Ishikawa (cell line): ENCODE measurements at regions not wholly inside any gene's neighbourhood (a gene's known extent, or its start where the extent isn't known, plus 50 kb on each side); places are given as distances from the start of the nearest gene placed in this dataset.

Source experiments
- CEBPB ChIP-seq: IDR thresholded peaks from 2 replicates; pipeline ENCODE4 v1.6.1; 2012
- CREB1 ChIP-seq: IDR thresholded peaks from 2 replicates; pipeline ENCODE4 v1.6.1; 2012; ENCODE audit warnings: low read depth
- EGR1 ChIP-seq: IDR thresholded peaks from 2 replicates; pipeline ENCODE4 v1.6.1; 2012
- EP300 ChIP-seq: IDR thresholded peaks from 2 replicates; pipeline ENCODE4 v1.6.1; 2012; ENCODE audit warnings: borderline replicate concordance
- FOXM1 ChIP-seq: IDR thresholded peaks from 2 replicates; pipeline ENCODE4 v1.6.1; 2012; ENCODE audit warnings: low read depth, borderline replicate concordance
- NFIC ChIP-seq: IDR thresholded peaks from 2 replicates; pipeline ENCODE4 v1.6.1; 2012
- RAD21 ChIP-seq: IDR thresholded peaks from 2 replicates; pipeline ENCODE4 v1.6.1; 2012; ENCODE audit warnings: low read depth
- TAF1 ChIP-seq: IDR thresholded peaks from 2 replicates; pipeline ENCODE4 v1.6.1; 2012; ENCODE audit warnings: low read depth, mild to moderate bottlenecking
- TCF12 ChIP-seq: IDR thresholded peaks from 2 replicates; pipeline ENCODE4 v1.6.1; 2012; ENCODE audit warnings: low read depth
- TEAD4 ChIP-seq: IDR thresholded peaks from 2 replicates; pipeline ENCODE4 v1.6.1; 2012
- YY1 ChIP-seq: IDR thresholded peaks from 2 replicates; pipeline ENCODE4 v1.6.1; 2012; ENCODE audit warnings: low read depth
- ZBTB7A ChIP-seq: IDR thresholded peaks from 2 replicates; pipeline ENCODE4 v1.6.1; 2012; ENCODE audit warnings: low read depth
- TF ChIP-seq, protein P1 (sequence below): IDR thresholded peaks from 2 replicates; pipeline ENCODE4 v1.6.1; 2012
- TF ChIP-seq, protein P2 (sequence below): IDR thresholded peaks from 2 replicates; pipeline ENCODE4 v1.6.1; 2012; ENCODE audit warnings: low read depth, mild to moderate bottlenecking
- TF ChIP-seq, protein P3 (sequence below): IDR thresholded peaks from 2 replicates; pipeline ENCODE4 v1.6.1; 2012

DNA sequence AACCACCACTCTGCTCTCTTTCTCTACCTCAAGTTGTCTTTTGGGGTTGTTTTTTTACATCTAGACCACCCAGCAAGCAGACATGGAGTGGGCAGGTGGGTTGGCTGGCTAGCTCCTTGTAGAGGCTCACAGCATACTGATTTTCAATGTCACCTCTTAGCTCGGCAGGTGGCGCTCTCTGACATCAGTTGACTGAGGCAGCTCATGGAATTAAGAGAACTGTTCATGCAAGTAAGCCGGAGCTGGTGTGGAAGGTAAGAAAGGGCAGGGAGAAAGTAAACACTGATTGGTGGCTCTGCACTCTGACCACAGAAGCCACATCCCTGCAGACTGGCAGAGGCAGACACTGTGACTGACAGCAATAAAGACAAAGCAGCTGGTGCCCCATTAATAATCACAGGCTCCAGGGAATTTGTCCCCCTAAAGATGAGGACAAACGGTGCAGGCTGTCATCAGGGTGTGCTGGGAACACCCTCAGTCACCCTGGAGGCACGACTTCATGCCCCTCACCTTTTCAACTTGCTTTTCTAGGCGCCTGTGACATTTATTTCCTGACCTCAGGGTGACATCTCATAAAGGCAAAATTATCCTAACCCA is 226.8 kb downstream of the LMX1A start:
- TF ChIP-seq NFIC (no peak), RAD21 (peak; percentile 81)

DNA sequence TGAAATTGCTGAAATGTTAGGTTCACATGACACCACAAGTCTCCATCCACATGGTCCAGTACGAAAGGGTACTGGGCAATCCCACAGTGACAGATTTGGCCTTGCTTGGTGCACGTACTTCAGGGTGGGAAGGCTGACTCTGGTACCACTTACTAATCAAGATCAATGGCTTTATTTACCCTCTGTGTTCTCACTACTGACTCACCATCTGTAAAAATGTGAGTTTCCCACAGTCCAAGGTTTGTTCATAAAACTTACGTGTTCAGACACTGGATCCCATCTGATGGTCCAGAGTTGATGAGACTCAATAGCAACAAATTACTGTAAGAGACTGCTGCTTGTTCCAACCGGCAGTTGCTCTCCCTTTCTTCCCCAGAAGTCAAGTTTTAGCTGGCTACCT is 231.7 kb downstream of the LMX1A start:
- TF ChIP-seq, protein P1, sequence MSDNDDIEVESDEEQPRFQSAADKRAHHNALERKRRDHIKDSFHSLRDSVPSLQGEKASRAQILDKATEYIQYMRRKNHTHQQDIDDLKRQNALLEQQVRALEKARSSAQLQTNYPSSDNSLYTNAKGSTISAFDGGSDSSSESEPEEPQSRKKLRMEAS, result no peak
- TF ChIP-seq CREB1, result no peak
- TF ChIP-seq TAF1, result no peak
- TF ChIP-seq ZBTB7A, result no peak
- TF ChIP-seq, protein P2, sequence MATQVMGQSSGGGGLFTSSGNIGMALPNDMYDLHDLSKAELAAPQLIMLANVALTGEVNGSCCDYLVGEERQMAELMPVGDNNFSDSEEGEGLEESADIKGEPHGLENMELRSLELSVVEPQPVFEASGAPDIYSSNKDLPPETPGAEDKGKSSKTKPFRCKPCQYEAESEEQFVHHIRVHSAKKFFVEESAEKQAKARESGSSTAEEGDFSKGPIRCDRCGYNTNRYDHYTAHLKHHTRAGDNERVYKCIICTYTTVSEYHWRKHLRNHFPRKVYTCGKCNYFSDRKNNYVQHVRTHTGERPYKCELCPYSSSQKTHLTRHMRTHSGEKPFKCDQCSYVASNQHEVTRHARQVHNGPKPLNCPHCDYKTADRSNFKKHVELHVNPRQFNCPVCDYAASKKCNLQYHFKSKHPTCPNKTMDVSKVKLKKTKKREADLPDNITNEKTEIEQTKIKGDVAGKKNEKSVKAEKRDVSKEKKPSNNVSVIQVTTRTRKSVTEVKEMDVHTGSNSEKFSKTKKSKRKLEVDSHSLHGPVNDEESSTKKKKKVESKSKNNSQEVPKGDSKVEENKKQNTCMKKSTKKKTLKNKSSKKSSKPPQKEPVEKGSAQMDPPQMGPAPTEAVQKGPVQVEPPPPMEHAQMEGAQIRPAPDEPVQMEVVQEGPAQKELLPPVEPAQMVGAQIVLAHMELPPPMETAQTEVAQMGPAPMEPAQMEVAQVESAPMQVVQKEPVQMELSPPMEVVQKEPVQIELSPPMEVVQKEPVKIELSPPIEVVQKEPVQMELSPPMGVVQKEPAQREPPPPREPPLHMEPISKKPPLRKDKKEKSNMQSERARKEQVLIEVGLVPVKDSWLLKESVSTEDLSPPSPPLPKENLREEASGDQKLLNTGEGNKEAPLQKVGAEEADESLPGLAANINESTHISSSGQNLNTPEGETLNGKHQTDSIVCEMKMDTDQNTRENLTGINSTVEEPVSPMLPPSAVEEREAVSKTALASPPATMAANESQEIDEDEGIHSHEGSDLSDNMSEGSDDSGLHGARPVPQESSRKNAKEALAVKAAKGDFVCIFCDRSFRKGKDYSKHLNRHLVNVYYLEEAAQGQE, result no peak

DNA sequence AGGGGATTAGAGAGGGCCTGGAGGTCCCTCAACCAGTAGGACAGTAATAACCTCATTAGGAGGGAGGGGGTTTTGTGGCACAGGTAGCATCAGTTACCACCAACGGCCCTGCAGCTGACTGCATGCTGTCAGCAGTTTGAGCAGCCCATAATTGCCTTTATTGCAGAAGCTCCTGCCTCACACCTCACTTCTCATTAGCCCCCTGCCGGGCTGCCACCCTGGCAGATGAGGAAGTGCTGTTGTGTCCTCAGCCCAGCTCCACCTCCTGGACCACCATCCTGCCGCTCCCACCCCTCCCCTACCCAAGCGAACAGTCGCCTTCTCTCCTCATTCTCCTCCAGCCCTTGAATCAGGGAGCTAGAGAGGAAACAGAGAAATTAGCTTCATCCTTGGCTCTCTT is 237.4 kb downstream of the LMX1A start:
- TF ChIP-seq EP300, result no peak
- no peak for TF ChIP-seq TCF12
- TF ChIP-seq TEAD4, result no peak
- TF ChIP-seq, protein P2, result no peak
- no peak for TF ChIP-seq ZBTB7A
- TF ChIP-seq, protein P1, result no peak
- no peak for TF ChIP-seq NFIC
- TF ChIP-seq FOXM1, result no peak
- TF ChIP-seq YY1, result no peak
- TF ChIP-seq EGR1, result no peak
- no peak for TF ChIP-seq CREB1
- TF ChIP-seq RAD21, result no peak
- TF ChIP-seq, protein P3, sequence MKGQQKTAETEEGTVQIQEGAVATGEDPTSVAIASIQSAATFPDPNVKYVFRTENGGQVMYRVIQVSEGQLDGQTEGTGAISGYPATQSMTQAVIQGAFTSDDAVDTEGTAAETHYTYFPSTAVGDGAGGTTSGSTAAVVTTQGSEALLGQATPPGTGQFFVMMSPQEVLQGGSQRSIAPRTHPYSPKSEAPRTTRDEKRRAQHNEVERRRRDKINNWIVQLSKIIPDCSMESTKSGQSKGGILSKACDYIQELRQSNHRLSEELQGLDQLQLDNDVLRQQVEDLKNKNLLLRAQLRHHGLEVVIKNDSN, result no peak
- no peak for TF ChIP-seq TAF1
- TF ChIP-seq CEBPB, result no peak

DNA sequence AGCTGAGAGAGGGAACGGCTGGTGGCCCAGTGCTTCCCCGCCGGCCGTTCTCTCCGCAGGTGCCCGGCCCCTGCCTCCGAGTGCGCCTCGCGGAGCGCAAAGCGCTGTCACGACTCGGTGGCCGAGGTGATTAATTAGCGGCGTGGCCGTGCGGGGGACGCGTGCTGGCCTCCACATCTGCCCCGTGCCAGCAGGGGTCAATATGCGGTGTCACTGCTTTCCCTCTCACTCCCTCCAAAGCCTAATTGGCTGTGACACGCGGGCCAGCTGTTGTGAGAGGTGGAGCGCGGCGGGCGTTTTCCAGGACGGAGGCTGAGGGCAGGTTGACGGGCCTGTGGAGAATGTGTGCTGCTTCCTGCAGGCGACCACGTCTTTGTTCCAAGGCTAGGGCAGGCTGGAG is 239.0 kb downstream of the LMX1A start:
- TF ChIP-seq RAD21, result no peak
- TF ChIP-seq, protein P1, result peak; percentile 14; the same call in 1 of the 2 replicates
- TF ChIP-seq CREB1, result no peak

DNA sequence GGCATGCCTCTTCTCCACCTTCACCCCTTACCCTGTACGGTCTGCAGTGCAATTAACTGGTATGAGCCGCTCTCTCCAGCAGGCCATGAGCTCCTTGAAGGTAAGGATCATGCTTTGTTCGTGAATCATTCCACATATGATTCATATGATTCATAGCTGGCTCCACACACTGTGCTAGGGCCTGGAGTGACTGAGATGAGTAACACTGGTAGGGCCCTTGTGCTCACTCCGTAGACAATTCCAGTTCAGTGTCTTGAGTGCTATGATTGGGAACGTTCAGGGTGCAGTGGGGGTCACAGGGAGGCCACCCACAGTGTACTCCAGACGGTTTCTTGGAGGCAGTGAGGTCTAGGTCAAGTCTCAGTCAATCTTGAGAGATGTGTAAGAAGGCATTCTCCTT is 239.8 kb downstream of the LMX1A start:
- TF ChIP-seq EP300, result no peak
- no peak for TF ChIP-seq CEBPB
- no peak for TF ChIP-seq CREB1

DNA sequence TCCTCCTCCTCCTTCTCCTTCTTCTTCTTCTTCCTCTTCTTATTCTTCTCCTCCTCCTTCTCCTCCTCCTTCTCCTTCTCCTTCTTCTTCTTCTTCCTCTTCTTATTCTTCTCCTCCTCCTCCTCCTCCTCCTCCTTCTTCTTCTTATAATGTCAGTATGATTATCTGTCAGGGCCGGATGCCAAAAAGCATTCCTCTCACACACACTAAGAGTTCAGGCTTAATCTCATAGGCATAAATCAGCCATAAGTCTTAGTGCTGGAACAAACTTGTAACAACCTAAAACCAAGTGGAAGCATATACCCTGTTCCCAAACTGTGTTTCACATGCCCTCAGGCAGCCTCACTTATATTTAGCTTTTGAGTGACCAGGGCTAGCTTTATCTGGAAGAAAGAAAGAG is 240.3 kb downstream of the LMX1A start:
- no peak for TF ChIP-seq EGR1
- no peak for TF ChIP-seq TAF1
- TF ChIP-seq, protein P2, result no peak
- TF ChIP-seq, protein P3, result no peak
- TF ChIP-seq EP300, result no peak
- TF ChIP-seq FOXM1, result no peak
- no peak for TF ChIP-seq TEAD4
- TF ChIP-seq NFIC, result no peak
- TF ChIP-seq YY1, result no peak
- TF ChIP-seq TCF12, result no peak
- TF ChIP-seq, protein P1, result no peak
